A549 (cell line): ENCODE measurements at regions not wholly inside any gene's neighbourhood (a gene's known extent, or its start where the extent isn't known, plus 50 kb on each side); places are given as distances from the start of the nearest gene placed in this dataset.

Experiments
- ATAC-seq, 2 experiments: fragments of 200-7000 bp in 1 of 2; fragments of >200 bp in 1 of 2; cut with Nextera tagmentation in 1 of 2; cut with Tn5 transposase in 1 of 2; 3 replicates each; pipeline versions ENCODE4 v1.8.0 to v1.9.1; 2018 to 2020; ENCODE audit warnings: mild to moderate bottlenecking in 1 of 2, moderate library complexity in 1 of 2
- CTCF ChIA-PET: fragments of 300-600 bp; sonication (Branson Sonifier 250); formaldehyde crosslinking; extraction: SDS; loops from one replicate; lab custom pipeline; 2021; ENCODE audit warnings: antibody characterized with exemption, inconsistent platforms; lab: Yijun Ruan, JAX
- POLR2A ChIA-PET: fragments of 350-600 bp; formaldehyde crosslinking; extraction: SDS; loops from one replicate; lab custom pipeline; 2021; ENCODE audit warnings: antibody characterized with exemption, inconsistent platforms; lab: Yijun Ruan, JAX
- DNase-seq, 2 experiments: peaks; one replicate each; pipeline versions ENCODE4 v3.0.0 to v3.0.0-alpha.2; 2011 to 2016; ENCODE audit warnings: low read depth in 1 of 2, low spot score in 1 of 2
- FAIRE-seq: peaks from 2 replicates; lab custom pipeline; 2011; peaks lifted over from hg19 to GRCh38; lab: Jason Lieb, UNC
- H3K27ac ChIP-seq, 2 experiments: fragments of >200 bp; sonication (Bioruptor Twin); formaldehyde crosslinking; 3 replicates each; pipeline ENCODE4 v1.5.1; 2016 to 2017
- H3K4me1 ChIP-seq: fragments of >200 bp; sonication (Bioruptor Twin); formaldehyde crosslinking; 3 replicates; pipeline ENCODE4 v1.6.1; 2016
- H3K4me2 ChIP-seq: fragments of >200 bp; sonication (Bioruptor Twin); formaldehyde crosslinking; 3 replicates; pipeline ENCODE4 v1.6.1; 2016
- H3K4me3 ChIP-seq: fragments of >200 bp; sonication (Bioruptor Twin); formaldehyde crosslinking; 3 replicates; pipeline ENCODE4 v1.5.1; 2016
- H3K9me3 ChIP-seq: fragments of >200 bp; sonication (Bioruptor Twin); formaldehyde crosslinking; 3 replicates; pipeline ENCODE4 v1.6.1; 2016
- CBX8 ChIP-seq: fragments of 200-600 bp; sonication (generic); IDR thresholded peaks from 2 replicates; pipeline ENCODE4 v1.6.1; 2016
- CHD2 ChIP-seq: fragments of 150-350 bp; IDR thresholded peaks from 2 replicates; pipeline ENCODE4 v1.6.1; 2014; ENCODE audit warnings: low read length; ENCODE audit not compliant: partially characterized antibody
- EHF ChIP-seq: fragments of 250-450 bp; sonication (Bioruptor Pico); IDR thresholded peaks from 2 replicates; pipeline ENCODE4 v1.5.0; 2020; ENCODE audit warnings: mild to moderate bottlenecking
- EHMT2 ChIP-seq: fragments of 200-600 bp; sonication (generic); IDR thresholded peaks from 2 replicates; pipeline ENCODE4 v1.6.1; 2016; ENCODE audit warnings: antibody characterized with exemption, low read depth, mild to moderate bottlenecking, moderate library complexity
- ELK1 ChIP-seq: fragments of 150-350 bp; IDR thresholded peaks from 2 replicates; pipeline ENCODE4 v1.6.1; 2014; ENCODE audit warnings: low read depth, mild to moderate bottlenecking, low read length
- EP300 ChIP-seq, 2 experiments: fragments of >200 bp; sonication (Bioruptor Twin); formaldehyde crosslinking; IDR thresholded peaks; 2 replicates in 1 of 2; 3 replicates in 1 of 2; pipeline ENCODE4 v1.6.1; 2016 to 2017
- ESRRA ChIP-seq: fragments of 150-350 bp; IDR thresholded peaks from 2 replicates; pipeline ENCODE4 v1.6.1; 2014; ENCODE audit warnings: mild to moderate bottlenecking, low read length, borderline replicate concordance
- FOSB ChIP-seq: fragments of 250-450 bp; sonication (Bioruptor Pico); IDR thresholded peaks from 2 replicates; pipeline ENCODE4 v1.5.0; 2020; ENCODE audit warnings: mild to moderate bottlenecking, moderate library complexity
- FOSL2 ChIP-seq, 2 experiments: fragments of 450-650 bp in 1 of 2; fragments of >200 bp in 1 of 2; sonication (Bioruptor Twin) in 1 of 2; formaldehyde crosslinking; IDR thresholded peaks; 2 replicates each; pipeline versions ENCODE4 v1.5.0 to v1.6.1; 2016 to 2020; ENCODE audit warnings: mild to moderate bottlenecking in 1 of 2, moderate library complexity in 1 of 2
- FOXS1 ChIP-seq: fragments of 250-450 bp; sonication (Bioruptor Pico); IDR thresholded peaks from 2 replicates; pipeline ENCODE4 v1.5.0; 2020; ENCODE audit warnings: mild to moderate bottlenecking, moderate library complexity
- GATA3 ChIP-seq: IDR thresholded peaks from 2 replicates; pipeline ENCODE4 v1.6.1; 2012; ENCODE audit warnings: borderline replicate concordance
- HES2 ChIP-seq: fragments of >200 bp; sonication (Bioruptor Twin); formaldehyde crosslinking; IDR thresholded peaks from 2 replicates; pipeline ENCODE4 v1.6.1; 2016
- HMGXB4 ChIP-seq: fragments of 250-450 bp; sonication (Bioruptor Pico); IDR thresholded peaks from 2 replicates; pipeline ENCODE4 v1.5.0; 2021; ENCODE audit warnings: mild to moderate bottlenecking, moderate library complexity, borderline replicate concordance
- HOXA7 ChIP-seq: fragments of 250-450 bp; sonication (Bioruptor Pico); IDR thresholded peaks from 2 replicates; pipeline ENCODE4 v1.5.0; 2020; ENCODE audit warnings: mild to moderate bottlenecking, moderate library complexity
- HOXB13 ChIP-seq: fragments of 250-450 bp; sonication (Bioruptor Pico); IDR thresholded peaks from 2 replicates; pipeline ENCODE4 v1.5.0; 2020; ENCODE audit warnings: low read depth, mild to moderate bottlenecking, moderate library complexity
- JUN ChIP-seq, 2 experiments: fragments of >200 bp; sonication (Bioruptor Twin); formaldehyde crosslinking; IDR thresholded peaks; 2 replicates in 1 of 2; 3 replicates in 1 of 2; pipeline ENCODE4 v1.6.1; 2016 to 2017
- MAFK ChIP-seq: fragments of 450-650 bp; IDR thresholded peaks from 2 replicates; pipeline ENCODE4 v1.6.1; 2014; ENCODE audit not compliant: partially characterized antibody
- MAZ ChIP-seq: fragments of 150-350 bp; IDR thresholded peaks from 2 replicates; pipeline ENCODE4 v1.6.1; 2014; ENCODE audit warnings: antibody characterized with exemption, low read depth, low read length, borderline replicate concordance
- MYC ChIP-seq: IDR thresholded peaks from 2 replicates; pipeline ENCODE4 v1.6.1; 2012; ENCODE audit warnings: mild to moderate bottlenecking, inconsistent platforms, low read length, improper control_type of control experiment, borderline replicate concordance
- NFE2L2 ChIP-seq: fragments of 150-350 bp; conservative IDR thresholded peaks from 2 replicates; pipeline ENCODE4 v1.6.1; 2014; ENCODE audit warnings: low read length
- PHF8 ChIP-seq: fragments of 200-600 bp; sonication (generic); IDR thresholded peaks from 2 replicates; pipeline ENCODE4 v1.6.1; 2016; ENCODE audit warnings: low read depth, mild to moderate bottlenecking, antibody characterized with exemption, moderate library complexity, borderline replicate concordance
- POLR2A ChIP-seq: IDR thresholded peaks from 2 replicates; pipeline ENCODE4 v1.6.1; 2012; ENCODE audit warnings: mild to moderate bottlenecking, low read length
- SREBF2 ChIP-seq: fragments of 450-650 bp; IDR thresholded peaks from 2 replicates; pipeline ENCODE4 v1.6.1; 2014; ENCODE audit warnings: mild to moderate bottlenecking, moderate library complexity
- ZFP36 ChIP-seq: fragments of 450-650 bp; IDR thresholded peaks from 2 replicates; pipeline ENCODE4 v1.6.1; 2014; ENCODE audit warnings: borderline replicate concordance; ENCODE audit not compliant: partially characterized antibody
- WGBS: methylation state at CpG from one replicate; pipeline ENCODE4 v1.1.6; 2017; ENCODE audit errors: missing lambda C conversion rate; 5-methylcytosine and 5-hydroxymethylcytosine counted together

GRCh38 chr9:105171076-105171475 lies 73.4 kb upstream of the SLC44A1 start:
- FAIRE-seq = no peak
- no peak overlapping the region for H3K27ac ChIP-seq
- H3K4me1 ChIP-seq = no peaks in the 10 kb centered on the region
- CTCF ChIA-PET = interaction anchor here (0.6 to 7.3 kb wide), 7 partner anchors 11 to 245 kb away, joined by 3 to 34 read pairs (median 4); no protein-coding TSS in a partner anchor
- H3K4me2 ChIP-seq = no peak overlapping the region
- H3K9me3 ChIP-seq = no peaks in the 10 kb centered on the region
- 44% methylated on average over 1 of the region's 1 CpG for WGBS
- TF ChIP-seq SREBF2 = no peak
- TF ChIP-seq EHF (CRISPR knock-in tag) = no peak
- TF ChIP-seq GATA3 = no peak
- TF ChIP-seq PHF8 = no peak
- TF ChIP-seq HOXB13 = no peak
- no peak for TF ChIP-seq POLR2A
- TF ChIP-seq JUN (IDR thresholded peaks at IDR 0.05) = no peak
- no peak for TF ChIP-seq HOXA7 (CRISPR knock-in tag)
- TF ChIP-seq FOSB (CRISPR knock-in tag) = no peak
- no peak for ATAC-seq
- no peak overlapping the region for H3K4me3 ChIP-seq
- POLR2A ChIA-PET = interaction anchor here (1.2 to 1.5 kb wide), 2 partner anchors 20 to 73 kb away, joined by 3 to 5 read pairs; partner anchors contain the start of gene SLC44A1
- DNase-seq = no peak

GRCh38 chr9:105171589-105171988 lies 72.9 kb upstream of the SLC44A1 start:
- H3K27ac ChIP-seq = no peak overlapping the region
- H3K9me3 ChIP-seq = no peaks in the 10 kb centered on the region
- no peak for ATAC-seq
- H3K4me1 ChIP-seq = no peaks in the 10 kb centered on the region
- DNase-seq = no peak
- 64% methylated on average over 3 of the region's 3 CpGs for WGBS
- TF ChIP-seq MYC = no peak
- no peak for TF ChIP-seq CHD2
- no peak for TF ChIP-seq EHMT2
- TF ChIP-seq EHF (CRISPR knock-in tag) = no peak
- no peak for TF ChIP-seq MAZ
- TF ChIP-seq FOSL2 (IDR thresholded peaks at IDR 0.05) = no peak
- no peak for TF ChIP-seq FOSL2 (CRISPR knock-in tag; IDR thresholded peaks at IDR 0.05)
- no peak for TF ChIP-seq CBX8
- TF ChIP-seq, all 56 proteins: peak for 0
- ChIA-PET CTCF (interaction anchor here (1.5 to 7.3 kb wide), 4 partner anchors 12 to 245 kb away, joined by 4 to 34 read pairs (median 8); no protein-coding TSS in a partner anchor), POLR2A (interaction anchor here (1.2 to 1.5 kb wide), 2 partner anchors 20 to 73 kb away, joined by 3 to 5 read pairs; partner anchors contain the start of gene SLC44A1)
- Histone ChIP-seq H3K4me2 (no peak overlapping the region), H3K4me3 (no peak overlapping the region)
- no peak for FAIRE-seq

- ChIA-PET CTCF (interaction anchor here (0.6 to 7.3 kb wide), 4 partner anchors 11 to 245 kb away, joined by 3 to 34 read pairs (median 8); partner anchors contain the start of gene ABCA1), POLR2A (interaction anchor here (1.2 kb wide), 1 partner anchor 72 kb away, joined by 3 read pairs; the partner anchor contains the start of gene SLC44A1)
- ATAC-seq = no peak
- TF ChIP-seq PHF8 (no peak), NFE2L2 (no peak), ESRRA (no peak), ZFP36 (no peak), MAFK (no peak), MYC (no peak), FOXS1 (CRISPR knock-in tag) (no peak), HMGXB4 (CRISPR knock-in tag) (no peak), HOXA7 (CRISPR knock-in tag) (no peak), ELK1 (no peak), GATA3 (no peak), SREBF2 (no peak), EP300 (IDR thresholded peaks at IDR 0.05) (no peak), CHD2 (no peak), CBX8 (no peak), HES2 (no peak), FOSL2 (IDR thresholded peaks at IDR 0.05) (no peak), FOSL2 (CRISPR knock-in tag; IDR thresholded peaks at IDR 0.05) (no peak), HOXB13 (no peak)
- Histone ChIP-seq H3K4me1 (no peaks in the 10 kb centered on the region), H3K9me3 (no peaks in the 10 kb centered on the region), H3K27ac (no peak overlapping the region), H3K4me2 (no peak overlapping the region), H3K4me3 (no peak overlapping the region)
- no peak for FAIRE-seq
- DNase-seq = no peak
- WGBS = 67% methylated on average over 5 of the region's 5 CpGs
Observed at GRCh38 chr9:105172436-105172835, 72.0 kb upstream of the SLC44A1 start.
